PC-9 (cell line): ENCODE measurements at regions not wholly inside any gene's neighbourhood (a gene's known extent, or its start where the extent isn't known, plus 50 kb on each side); places are given as distances from the start of the nearest gene placed in this dataset.

ENCODE experiments used
- CTCF ChIP-seq: fragments of 200-600 bp; sonication (generic); conservative IDR thresholded peaks from 2 replicates; pipeline ENCODE4 v1.6.1; 2017; ENCODE audit warnings: mixed run types, antibody characterized with exemption, mild to moderate bottlenecking, moderate library complexity
- EZH2 ChIP-seq: fragments of 200-600 bp; sonication (generic); IDR thresholded peaks from 2 replicates; pipeline ENCODE4 v1.8.0; 2017; ENCODE audit warnings: antibody characterized with exemption, low read depth

- TF ChIP-seq CTCF (no peak), EZH2 (no peak)
Measured at GRCh38 chr18:67232406-67232805, 284.1 kb downstream of the DSEL start.
